HCT116 (cell line): ENCODE measurements at regions not wholly inside any gene's neighbourhood (a gene's known extent, or its start where the extent isn't known, plus 50 kb on each side); places are given as distances from the start of the nearest gene placed in this dataset.

ENCODE experiments used
- ATAC-seq: fragments of 200-7000 bp; cut with Tn5 transposase; 2 replicates; pipeline ENCODE4 v1.9.1; 2020; ENCODE audit warnings: mild to moderate bottlenecking, moderate library complexity
- BruUV-seq: library from RNA; stranded (reverse); fragments of 400-500 nt; replicated peaks from 2 replicates; lab custom pipeline; 2021; lab: Mats Ljungman, UMichigan
- CTCF ChIA-PET: fragments of 300-600 bp; sonication (Branson Sonifier 250); formaldehyde crosslinking; loops from one replicate; lab custom pipeline; 2021; ENCODE audit warnings: antibody characterized with exemption; lab: Charles Lee
- POLR2A ChIA-PET: fragments of 300-600, 350-600 bp; sonication (Branson Sonifier 250); formaldehyde crosslinking; loops from one replicate; lab custom pipeline; 2021; ENCODE audit warnings: antibody characterized with exemption; lab: Charles Lee
- RAD21 ChIA-PET, 2 experiments: fragments of 300-600 bp; sonication (Branson Sonifier 250); formaldehyde crosslinking; loops; one replicate each; lab custom pipeline; 2023; ENCODE audit warnings: low total read pairs in 2 of 2; ENCODE audit not compliant: uncharacterized antibody in 2 of 2, unreplicated experiment in 2 of 2, low non-redundant PET in 1 of 2; lab: Charles Lee
- DNase-seq: peaks from one replicate; pipeline ENCODE4 v3.0.0-alpha.2; 2010; ENCODE audit warnings: low read depth, low spot score
- H2AFZ ChIP-seq: fragments of 200-600 bp; shearing (Covaris generic), sonication (generic); 2 replicates; pipeline ENCODE4 v1.6.1; 2017; ENCODE audit warnings: low read depth, mixed run types, mixed read lengths, antibody characterized with exemption, low read length; ENCODE audit not compliant: poor library complexity, severe bottlenecking
- H3K27ac ChIP-seq: 2 replicates; pipeline ENCODE4 v1.5.1; 2012; ENCODE audit warnings: low read depth, low read length
- H3K27me3 ChIP-seq: fragments of 200-600 bp; sonication (generic); 2 replicates; pipeline ENCODE4 v1.6.1; 2016; ENCODE audit warnings: mixed run types, low read length, mixed read lengths; ENCODE audit not compliant: insufficient read depth
- H3K36me3 ChIP-seq, 2 experiments: fragments of 200-500 bp in 1 of 2; fragments of 200-600 bp in 1 of 2; sonication (Bioruptor generic) in 1 of 2; sonication (generic) in 1 of 2; 2 replicates each; pipeline versions ENCODE4 v1.5.1 to v1.6.1; 2014 to 2016; ENCODE audit warnings: low read length in 2 of 2, inconsistent platforms in 1 of 2, mixed read lengths in 1 of 2, mixed run types in 1 of 2; ENCODE audit not compliant: insufficient read depth in 2 of 2, control insufficient read depth in 1 of 2
- H3K4me1 ChIP-seq, 2 experiments: fragments of 200-600 bp in 1 of 2; sonication (generic) in 1 of 2; 2 replicates each; pipeline versions ENCODE4 v1.5.1 to v1.6.1; 2012 to 2017; ENCODE audit warnings: low read length in 2 of 2, inconsistent platforms in 1 of 2, mild to moderate bottlenecking in 1 of 2, mixed read lengths in 1 of 2, mixed run types in 1 of 2, moderate library complexity in 1 of 2; ENCODE audit not compliant: insufficient read depth in 2 of 2, control insufficient read depth in 1 of 2
- H3K4me2 ChIP-seq: fragments of 200-600 bp; sonication (generic); 2 replicates; pipeline ENCODE4 v1.6.1; 2017; ENCODE audit warnings: mixed run types, low read length, mixed read lengths
- H3K4me3 ChIP-seq, 2 experiments: fragments of 200-600 bp in 1 of 2; sonication (generic) in 1 of 2; replicated peaks in 1 of 2; 2 replicates each; pipeline ENCODE4 v1.5.1; 2011 to 2016; ENCODE audit warnings: low read length in 2 of 2, control low read depth in 1 of 2, low read depth in 1 of 2, mild to moderate bottlenecking in 1 of 2, mixed read lengths in 1 of 2, mixed run types in 1 of 2
- H3K79me2 ChIP-seq: fragments of 200-600 bp; sonication (generic); 2 replicates; pipeline ENCODE4 v1.6.1; 2017; ENCODE audit warnings: mild to moderate bottlenecking, mixed run types, low read length, moderate library complexity, mixed read lengths; ENCODE audit not compliant: insufficient read depth
- H3K9ac ChIP-seq: fragments of 200-600 bp; sonication (generic); 2 replicates; pipeline ENCODE4 v1.6.1; 2016; ENCODE audit warnings: low read length, mixed read lengths
- H3K9me2 ChIP-seq: fragments of 200-600 bp; sonication (generic), shearing (Covaris generic); 2 replicates; pipeline ENCODE4 v1.6.1; 2017; ENCODE audit warnings: mixed run types, mild to moderate bottlenecking, moderate library complexity; ENCODE audit not compliant: insufficient read depth
- H3K9me3 ChIP-seq, 2 experiments: fragments of 200-500 bp in 1 of 2; fragments of 200-600 bp in 1 of 2; sonication (Bioruptor generic) in 1 of 2; sonication (generic) in 1 of 2; 2 replicates each; pipeline ENCODE4 v1.6.1; 2014 to 2017; ENCODE audit warnings: low read length in 2 of 2, mixed read lengths in 2 of 2, inconsistent platforms in 1 of 2, low read depth in 1 of 2, mild to moderate bottlenecking in 1 of 2, mixed run types in 1 of 2, moderate library complexity in 1 of 2; ENCODE audit not compliant: control insufficient read depth in 1 of 2, insufficient read depth in 1 of 2
- H4K20me1 ChIP-seq: fragments of 200-600 bp; sonication (generic), shearing (Covaris generic); 2 replicates; pipeline ENCODE4 v1.6.1; 2017; ENCODE audit warnings: mixed run types, mild to moderate bottlenecking, moderate library complexity; ENCODE audit not compliant: insufficient read depth
- ATF3 ChIP-seq: IDR thresholded peaks from 2 replicates; pipeline ENCODE4 v1.6.1; 2012
- CBX3 ChIP-seq: IDR thresholded peaks from 2 replicates; pipeline ENCODE4 v1.6.1; 2012; ENCODE audit warnings: low read depth
- CEBPB ChIP-seq: IDR thresholded peaks from 2 replicates; pipeline ENCODE4 v1.6.1; 2012; ENCODE audit warnings: low read depth
- EGR1 ChIP-seq: IDR thresholded peaks from 2 replicates; pipeline ENCODE4 v1.6.1; 2012; ENCODE audit warnings: low read depth
- ELF1 ChIP-seq: IDR thresholded peaks from 2 replicates; pipeline ENCODE4 v1.6.1; 2012; ENCODE audit warnings: low read depth, borderline replicate concordance
- FOSL1 ChIP-seq: IDR thresholded peaks from 2 replicates; pipeline ENCODE4 v1.6.1; 2012; ENCODE audit warnings: low read depth
- JUND ChIP-seq: IDR thresholded peaks from 2 replicates; pipeline ENCODE4 v1.6.1; 2012
- MAX ChIP-seq: IDR thresholded peaks from 2 replicates; pipeline ENCODE4 v1.6.1; 2012
- POLR2A ChIP-seq: IDR thresholded peaks from 2 replicates; pipeline ENCODE4 v1.7.0; 2011; ENCODE audit warnings: borderline replicate concordance; ENCODE audit not compliant: insufficient read depth, insufficient read length; ENCODE audit errors: extremely low read depth
- POLR2AphosphoS5 ChIP-seq: IDR thresholded peaks from 2 replicates; pipeline ENCODE4 v1.6.1; 2011; ENCODE audit warnings: mild to moderate bottlenecking, low read depth, low read length, moderate library complexity
- RAD21 ChIP-seq: IDR thresholded peaks from 2 replicates; pipeline ENCODE4 v1.6.1; 2012; ENCODE audit warnings: low read depth, mild to moderate bottlenecking
- SIN3A ChIP-seq: IDR thresholded peaks from 2 replicates; pipeline ENCODE4 v1.6.1; 2012; ENCODE audit warnings: low read depth
- SP1 ChIP-seq: IDR thresholded peaks from 2 replicates; pipeline ENCODE4 v1.6.1; 2012; ENCODE audit warnings: low read depth
- SRF ChIP-seq: IDR thresholded peaks from 2 replicates; pipeline ENCODE4 v1.6.1; 2012; ENCODE audit warnings: low read depth
- YY1 ChIP-seq: IDR thresholded peaks from 2 replicates; pipeline ENCODE4 v1.6.1; 2011; ENCODE audit warnings: low read length, low read depth, moderate library complexity, mild to moderate bottlenecking; ENCODE audit not compliant: insufficient replicate concordance; ENCODE audit errors: extremely low read depth
- ZBTB33 ChIP-seq: IDR thresholded peaks from 2 replicates; pipeline ENCODE4 v1.6.1; 2011; ENCODE audit warnings: mild to moderate bottlenecking, low read length, moderate library complexity; ENCODE audit not compliant: insufficient replicate concordance; ENCODE audit errors: extremely low read depth
- ZFX ChIP-seq: fragments of 450-650 bp; IDR thresholded peaks from 2 replicates; pipeline ENCODE4 v1.6.1; 2017
- ZNF274 ChIP-seq: fragments of 200-500 bp; sonication (Bioruptor generic); IDR thresholded peaks from 2 replicates; pipeline ENCODE4 v1.6.1; 2014; ENCODE audit warnings: mild to moderate bottlenecking, low read depth, low read length, inconsistent platforms
- intact Hi-C: fragments of 100-400 bp; cut with micrococcal nuclease; formaldehyde crosslinking; loops from 2 replicates; pipeline ENCODE4 v1.10.0; 2022
- TF ChIP-seq, protein P1 (sequence below), 3 experiments: fragments of 200-600 bp in 1 of 3; sonication (generic) in 1 of 3; IDR thresholded peaks in 2 of 3; conservative IDR thresholded peaks in 1 of 3; 2 replicates each; pipeline ENCODE4 v1.5.1; 2012 to 2017; ENCODE audit warnings: low read depth in 2 of 3, low read length in 2 of 3, antibody characterized with exemption in 1 of 3, borderline replicate concordance in 1 of 3, control low read depth in 1 of 3, mild to moderate bottlenecking in 1 of 3, mixed read lengths in 1 of 3, mixed run types in 1 of 3, moderate library complexity in 1 of 3; ENCODE audit not compliant: insufficient read depth in 1 of 3

DNA sequence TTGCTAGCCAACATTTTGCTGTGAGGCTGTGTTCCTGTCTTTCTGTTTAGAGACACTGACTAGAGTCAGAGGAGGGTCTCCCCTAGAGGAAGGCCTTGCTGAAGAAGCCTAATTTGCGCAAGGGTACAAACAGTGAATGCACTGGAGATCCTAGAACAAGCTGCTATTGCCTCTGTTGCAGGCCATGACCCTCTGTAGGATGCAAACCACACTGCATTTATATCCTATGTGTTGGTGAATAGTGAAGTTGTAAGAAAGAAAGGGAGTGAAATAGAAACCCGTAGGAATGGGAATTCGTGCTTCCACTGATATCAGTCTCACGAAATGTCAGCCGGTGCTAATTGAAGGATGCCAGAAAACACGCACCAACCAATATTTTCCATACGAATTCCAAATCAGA lies 88.2 kb downstream of the GJA1 start:
- DNase-seq = no peak
- Histone ChIP-seq H3K4me2 (no peak overlapping the region), H4K20me1 (no peaks in the 10 kb centered on the region), H3K27ac (no peak overlapping the region), H2AFZ (no peak overlapping the region), H3K4me3 (no peak overlapping the region), H3K4me1 (no peaks in the 10 kb centered on the region), H3K36me3 (no peaks in the 10 kb centered on the region), H3K27me3 (no peaks in the 10 kb centered on the region), H3K9me2 (no peaks in the 10 kb centered on the region; the same call in 1 of the 2 replicates)
- intact Hi-C loops = no loop called here
- BruUV-seq = no TSS peak
- CTCF ChIA-PET = no interaction called here
- TF ChIP-seq CBX3 (no peak), ZFX (no peak)
- TF ChIP-seq, all 23 proteins: peak for 0
- RAD21 ChIA-PET = no interaction called here
- POLR2A ChIA-PET = no interaction called here
- no peaks in the 10 kb centered on the region for H3K79me2 ChIP-seq
- no peak for ATAC-seq
- H3K9ac ChIP-seq = no peak overlapping the region
- no peaks in the 10 kb centered on the region for H3K9me3 ChIP-seq

DNA sequence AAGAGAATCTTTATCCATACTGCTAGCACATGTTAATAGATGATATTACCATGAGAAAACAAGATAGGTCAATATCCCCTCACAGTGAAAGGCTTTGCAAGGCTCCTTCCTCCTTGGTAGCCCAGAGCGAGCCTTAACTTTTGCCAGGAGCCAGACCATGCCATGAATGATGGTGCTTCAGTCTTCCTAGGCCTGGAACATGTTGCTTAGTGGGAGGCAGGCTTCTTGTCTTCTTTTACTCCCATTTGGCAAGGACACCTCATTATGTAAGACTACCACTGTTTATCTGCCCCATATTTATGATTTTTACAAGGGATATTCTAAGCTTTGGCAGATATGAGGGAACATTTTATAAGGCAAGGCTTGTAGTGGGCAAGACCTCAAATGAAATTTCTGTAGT lies 90.8 kb downstream of the GJA1 start:
- no TSS peak for BruUV-seq
- ChIA-PET RAD21 (no interaction called here), POLR2A (no interaction called here), CTCF (no interaction called here)
- no peak overlapping the region for H2AFZ ChIP-seq
- no peaks in the 10 kb centered on the region; the same call in 1 of the 2 replicates for H3K9me2 ChIP-seq
- H3K27me3 ChIP-seq = no peaks in the 10 kb centered on the region
- no peaks in the 10 kb centered on the region for H4K20me1 ChIP-seq
- H3K4me3 ChIP-seq = no peak overlapping the region
- H3K79me2 ChIP-seq = no peaks in the 10 kb centered on the region
- ATAC-seq (no peak), DNase-seq (no peak)
- no peak overlapping the region for H3K9ac ChIP-seq
- no peak overlapping the region for H3K4me2 ChIP-seq
- H3K36me3 ChIP-seq = no peaks in the 10 kb centered on the region
- intact Hi-C loops = no loop called here
- H3K9me3 ChIP-seq = no peaks in the 10 kb centered on the region
- no peak overlapping the region for H3K27ac ChIP-seq
- H3K4me1 ChIP-seq = no peaks in the 10 kb centered on the region
- TF ChIP-seq POLR2A (no peak), SIN3A (no peak), FOSL1 (no peak), POLR2AphosphoS5 (no peak), CBX3 (no peak), JUND (no peak), ZFX (no peak), EGR1 (no peak), YY1 (no peak), RAD21 (no peak), SRF (no peak), ELF1 (no peak), SP1 (no peak), ZBTB33 (no peak), ATF3 (no peak), CEBPB (no peak), MAX (no peak), ZNF274 (no peak)
- TF ChIP-seq, protein P1, sequence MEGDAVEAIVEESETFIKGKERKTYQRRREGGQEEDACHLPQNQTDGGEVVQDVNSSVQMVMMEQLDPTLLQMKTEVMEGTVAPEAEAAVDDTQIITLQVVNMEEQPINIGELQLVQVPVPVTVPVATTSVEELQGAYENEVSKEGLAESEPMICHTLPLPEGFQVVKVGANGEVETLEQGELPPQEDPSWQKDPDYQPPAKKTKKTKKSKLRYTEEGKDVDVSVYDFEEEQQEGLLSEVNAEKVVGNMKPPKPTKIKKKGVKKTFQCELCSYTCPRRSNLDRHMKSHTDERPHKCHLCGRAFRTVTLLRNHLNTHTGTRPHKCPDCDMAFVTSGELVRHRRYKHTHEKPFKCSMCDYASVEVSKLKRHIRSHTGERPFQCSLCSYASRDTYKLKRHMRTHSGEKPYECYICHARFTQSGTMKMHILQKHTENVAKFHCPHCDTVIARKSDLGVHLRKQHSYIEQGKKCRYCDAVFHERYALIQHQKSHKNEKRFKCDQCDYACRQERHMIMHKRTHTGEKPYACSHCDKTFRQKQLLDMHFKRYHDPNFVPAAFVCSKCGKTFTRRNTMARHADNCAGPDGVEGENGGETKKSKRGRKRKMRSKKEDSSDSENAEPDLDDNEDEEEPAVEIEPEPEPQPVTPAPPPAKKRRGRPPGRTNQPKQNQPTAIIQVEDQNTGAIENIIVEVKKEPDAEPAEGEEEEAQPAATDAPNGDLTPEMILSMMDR (IDR thresholded peaks at IDR 0.05 in 2 of 3, conservative IDR thresholded peaks at IDR 0.05 in 1 of 3; ENCODE audit: borderline replicate concordance in 1 of 3, insufficient read depth in 1 of 3, low read depth in 2 of 3, low read length in 2 of 3) = no peak
